GM19351 (cell line): ENCODE measurements at regions not wholly inside any gene's neighbourhood (a gene's known extent, or its start where the extent isn't known, plus 50 kb on each side); places are given as distances from the start of the nearest gene placed in this dataset.
"Not testable (repeated sequence)": the region's sequence is repeated elsewhere in the genome, so short reads cannot be mapped to it uniquely, and the experiment has no call there.

ENCODE experiments used
- ATAC-seq: cut with Tn5 transposase; IDR thresholded peaks from one replicate; pipeline ENCODE4 v1.9.1; 2021; ENCODE audit warnings: mild to moderate bottlenecking, moderate library complexity; ENCODE audit not compliant: unreplicated experiment

DNA sequence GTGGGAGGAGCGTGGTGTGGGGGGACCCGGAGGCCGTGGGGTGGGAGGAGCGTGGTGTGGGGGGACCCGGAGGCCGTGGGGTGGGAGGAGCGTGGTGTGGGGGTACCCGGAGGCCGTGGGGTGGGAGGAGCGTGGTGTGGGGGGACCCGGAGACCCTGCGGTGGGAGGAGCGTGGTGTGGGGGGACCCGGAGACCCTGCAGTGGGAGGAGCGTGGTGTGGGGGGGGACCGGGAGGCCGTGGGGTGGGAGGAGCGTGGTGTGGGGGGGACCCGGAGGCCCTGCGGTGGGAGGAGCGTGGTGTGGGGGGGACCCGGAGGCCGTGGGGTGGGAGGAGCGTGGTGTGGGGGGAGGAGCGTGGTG lies 203.5 kb downstream of the DLL1 start:
- not testable (repeated sequence) for ATAC-seq

DNA sequence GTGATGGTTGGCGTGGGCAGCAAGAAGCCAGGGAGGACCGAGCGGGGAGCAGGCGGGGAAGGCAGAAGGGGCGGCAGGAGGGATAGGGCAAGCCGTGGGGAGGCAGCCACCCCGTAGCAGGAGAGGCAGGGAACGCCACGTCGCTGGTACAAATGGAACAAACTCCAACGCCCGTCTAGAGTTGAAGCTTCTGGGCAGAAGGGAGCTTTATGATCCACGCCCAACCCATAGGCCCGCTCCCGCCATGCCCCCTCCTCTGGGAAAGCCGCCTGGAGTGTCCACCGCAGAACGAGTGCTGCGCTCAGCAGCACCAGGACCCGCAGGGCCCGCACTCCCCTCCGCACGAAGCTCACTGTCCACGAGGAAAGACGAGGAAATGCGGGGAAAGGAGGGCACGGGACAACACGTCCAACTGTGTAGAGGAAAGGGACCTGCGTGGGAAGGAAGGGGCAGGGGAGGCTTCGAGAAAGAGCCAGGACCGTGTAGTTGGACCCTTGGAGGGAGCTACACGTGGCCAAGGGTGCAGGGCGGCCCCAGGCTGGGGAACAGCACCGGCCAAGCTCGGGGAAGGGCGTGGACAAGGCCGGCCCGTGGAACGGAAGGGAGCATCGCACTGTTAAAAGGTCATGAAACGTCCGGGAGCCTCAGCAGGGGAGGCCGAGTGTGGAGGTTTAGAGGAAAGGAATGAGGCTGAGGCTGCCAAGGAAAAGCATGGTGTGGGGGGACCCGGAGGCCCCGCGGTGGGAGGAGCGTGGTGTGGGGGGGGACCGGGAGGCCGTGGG lies 204.0 kb downstream of the DLL1 start:
- no peak for ATAC-seq

DNA sequence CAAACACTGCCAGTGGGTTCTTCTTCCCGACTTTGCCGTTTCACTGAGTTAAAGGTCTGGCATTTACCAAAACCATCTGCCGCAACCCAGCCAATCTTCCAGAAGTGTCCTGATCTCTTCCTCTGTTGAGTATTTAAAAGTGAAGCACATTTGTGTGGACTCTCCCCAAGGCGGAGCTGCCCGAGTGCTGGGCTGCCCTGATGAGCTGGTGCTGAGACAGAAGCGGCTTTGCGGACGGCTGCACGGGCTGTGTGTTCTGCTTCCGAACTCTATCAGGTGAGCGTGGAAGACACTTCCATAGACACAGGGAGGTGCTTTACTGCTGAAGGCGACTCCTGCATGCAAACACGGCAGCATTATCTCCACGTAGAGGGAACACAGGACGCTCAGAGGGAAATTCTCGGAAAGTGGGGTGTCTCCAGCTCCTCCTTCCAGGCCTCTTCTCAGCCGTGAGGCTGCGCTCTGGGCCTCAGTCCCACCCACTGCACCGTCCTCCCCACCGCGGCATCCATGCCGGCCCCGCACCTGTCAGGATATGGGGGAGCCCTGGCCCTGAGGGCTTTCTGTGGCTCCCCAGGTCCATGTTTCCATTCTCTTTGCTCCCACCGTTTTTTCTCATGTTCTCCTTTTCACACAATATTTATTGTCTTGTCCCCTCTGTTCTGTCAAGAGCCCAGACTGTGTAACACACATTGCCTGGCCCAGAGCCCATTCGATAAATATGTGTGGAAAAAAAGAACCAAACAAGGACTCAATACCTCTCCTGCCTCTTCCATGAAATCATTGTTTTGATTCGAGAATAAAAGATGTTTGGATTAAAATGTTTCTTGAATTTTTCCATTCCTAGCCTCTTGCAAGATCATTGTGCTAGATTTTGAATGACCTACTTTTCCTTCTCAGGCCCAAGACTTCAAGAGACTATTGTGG lies 205.1 kb downstream of the DLL1 start:
- ATAC-seq = no peak

- no peak for ATAC-seq
Observed at GRCh38 chr6:170084166-170084730, 206.6 kb downstream of the DLL1 start.

DNA sequence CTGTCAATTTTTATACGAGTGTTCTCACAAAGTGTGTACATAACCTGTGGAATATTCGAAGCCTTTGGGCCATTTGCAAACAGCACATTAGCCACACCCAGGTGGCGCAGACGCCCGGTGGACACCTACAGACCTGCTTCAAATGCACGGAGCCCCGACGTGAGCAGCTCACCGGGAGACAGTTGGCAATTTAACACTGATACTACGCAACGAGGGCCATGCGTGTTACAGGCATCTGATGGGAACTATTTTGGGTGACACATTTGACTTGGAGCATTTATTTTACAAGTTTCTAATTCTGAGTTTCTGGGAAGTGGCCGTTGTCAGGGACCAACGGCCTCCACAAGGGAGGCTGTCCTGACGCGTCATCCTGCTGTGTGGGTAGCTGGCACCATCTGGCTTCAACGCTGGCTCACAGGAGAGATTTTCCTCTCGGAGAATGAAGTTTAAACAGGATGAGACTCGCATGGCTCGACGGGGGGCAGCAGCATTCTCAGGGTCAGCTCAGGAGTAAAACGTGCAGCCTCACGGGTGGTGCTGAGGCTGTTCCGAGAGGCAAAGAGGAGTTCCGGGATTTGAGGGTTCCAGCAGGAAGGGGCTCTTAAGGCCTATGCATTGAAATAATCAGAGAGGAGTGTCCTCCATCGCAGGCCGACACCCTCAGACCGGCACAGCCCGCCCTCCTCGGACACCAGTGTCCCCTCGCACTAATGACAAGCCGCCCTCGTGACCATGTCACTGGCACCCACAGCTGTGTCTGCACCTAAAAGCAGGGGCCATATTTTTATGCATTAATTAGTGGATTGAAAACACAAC lies 207.4 kb downstream of the DLL1 start:
- ATAC-seq = no peak

- ATAC-seq = no peak
Observed at GRCh38 chr6:170082531-170083187, 208.2 kb downstream of the DLL1 start.

DNA sequence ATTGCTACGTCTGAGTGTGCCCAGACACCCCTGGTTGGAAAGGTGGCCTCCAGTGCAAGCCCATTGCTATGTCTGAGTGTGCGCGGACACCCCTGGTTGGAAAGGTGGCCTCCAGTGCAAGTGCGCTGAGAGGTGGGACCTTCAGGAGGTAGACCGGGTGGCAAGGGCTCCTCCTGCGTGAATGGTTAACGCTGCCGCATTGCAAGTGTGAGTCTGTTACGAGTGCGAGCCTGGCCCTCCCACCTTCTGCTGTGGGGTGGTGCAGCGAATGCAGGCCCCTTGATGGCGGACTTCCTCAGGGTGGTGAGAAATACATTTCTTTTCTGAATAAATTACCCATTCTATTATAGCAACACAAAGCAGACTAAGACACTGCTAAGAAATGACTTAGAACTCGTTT lies 208.8 kb downstream of the DLL1 start:
- no peak for ATAC-seq

DNA sequence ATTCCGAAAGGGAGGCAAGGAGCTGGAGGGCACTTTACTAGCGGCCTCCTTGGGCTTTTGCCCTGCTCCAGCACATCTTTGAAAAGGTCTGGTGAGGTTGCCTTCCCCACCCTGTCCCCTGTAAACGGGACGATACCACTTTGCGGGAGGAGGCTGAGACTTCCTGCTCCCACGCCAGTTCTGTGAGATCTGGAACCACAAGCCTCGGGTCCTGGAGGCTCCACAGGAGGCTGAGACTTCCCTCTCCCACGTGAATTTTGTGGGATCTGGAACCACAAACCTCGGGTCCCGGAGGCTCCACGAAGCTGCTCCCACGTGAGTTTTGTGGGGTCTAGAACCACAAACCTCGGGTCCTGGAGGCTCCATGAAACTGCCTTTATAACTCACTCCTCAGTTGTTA lies 209.3 kb downstream of the DLL1 start:
- no peak for ATAC-seq

DNA sequence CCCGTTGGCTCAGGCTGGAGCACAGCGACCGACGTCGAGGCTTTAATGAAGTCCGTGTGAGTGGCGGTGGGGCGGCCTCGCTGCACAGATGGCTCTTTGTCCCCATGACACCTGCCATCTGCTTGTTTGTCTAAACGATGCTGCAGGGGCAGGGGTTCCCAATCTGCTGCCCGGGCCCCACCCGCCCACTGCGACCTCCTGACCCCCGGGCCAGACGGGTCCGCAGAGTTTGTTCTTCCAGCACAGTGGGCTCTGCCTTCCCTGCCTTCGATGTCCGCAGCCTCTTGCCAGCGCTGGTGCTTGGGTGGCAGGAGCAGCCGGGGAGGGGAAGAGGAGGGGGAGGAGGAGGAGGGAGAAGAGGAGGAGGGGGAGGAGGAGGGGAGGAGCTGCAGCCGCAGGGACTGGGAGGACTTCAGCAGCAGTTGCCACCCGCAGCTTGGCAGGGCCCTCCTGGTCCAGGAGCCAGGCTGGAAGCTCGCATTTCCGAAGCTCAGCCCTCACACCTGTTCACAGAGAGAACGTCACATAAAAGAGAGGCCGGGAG lies 210.0 kb downstream of the DLL1 start:
- no peak for ATAC-seq

DNA sequence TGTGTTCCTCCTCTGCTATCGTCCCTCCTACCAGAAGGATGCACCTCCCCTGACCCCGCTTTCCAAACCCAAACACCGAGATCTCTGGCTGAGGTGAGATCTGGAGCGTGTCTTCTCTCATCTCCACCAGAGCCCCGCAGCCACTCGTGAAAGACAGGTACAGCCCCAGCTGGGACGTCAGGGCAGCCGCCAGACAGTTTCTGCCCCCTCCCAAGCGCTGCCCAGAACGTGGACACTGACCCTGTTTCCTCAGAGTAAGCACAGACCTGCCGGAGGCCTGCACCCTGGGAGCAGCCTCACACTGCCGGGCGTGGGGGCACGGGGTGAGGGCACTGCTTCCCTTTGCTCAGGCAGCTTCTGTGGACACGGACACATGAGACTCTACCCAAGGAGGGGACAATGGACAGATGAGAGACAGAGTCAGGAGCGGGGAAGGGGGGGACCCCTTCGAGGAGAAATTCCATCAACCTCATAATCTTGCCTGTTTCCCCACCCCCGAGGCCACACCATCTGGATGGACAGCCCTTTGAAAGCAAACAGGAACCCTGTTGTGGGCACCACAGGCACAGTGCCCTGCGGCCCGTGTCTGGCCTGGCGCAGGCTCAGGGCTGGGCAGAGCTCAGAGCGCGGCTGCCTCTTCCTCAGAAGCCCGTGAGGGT lies 210.6 kb downstream of the DLL1 start:
- ATAC-seq = no peak

GRCh38 chr6:170076466-170077165 lies 214.3 kb downstream of the DLL1 start:
- no peak for ATAC-seq

DNA sequence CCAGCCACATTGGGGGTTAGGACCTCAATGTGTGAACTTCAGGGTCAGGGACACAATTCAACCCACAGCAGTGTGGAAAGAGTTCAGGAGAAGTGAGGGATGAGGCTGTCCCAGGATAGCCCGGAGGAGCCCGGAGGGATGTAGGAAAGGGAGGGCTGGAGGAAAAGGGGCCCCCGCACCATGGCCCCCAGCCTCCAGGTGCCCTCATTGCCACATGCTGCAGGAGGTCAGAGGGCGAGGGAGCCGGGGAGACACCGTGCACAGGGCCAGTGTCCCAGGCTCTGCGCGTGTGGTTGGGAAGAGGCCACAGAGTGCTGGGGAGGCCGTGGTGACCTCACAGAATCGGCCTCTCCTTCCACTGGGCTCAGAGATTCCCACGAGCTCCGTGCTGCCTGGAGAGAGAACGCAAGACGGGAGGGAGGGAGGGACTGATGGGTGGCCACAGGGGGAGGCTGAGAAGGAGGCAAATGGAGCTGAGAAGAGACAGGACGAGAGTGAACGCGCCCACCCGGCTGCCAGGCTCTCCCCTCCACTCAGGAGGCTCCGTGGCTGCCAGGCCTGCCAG lies 215.1 kb downstream of the DLL1 start:
- no peak for ATAC-seq

DNA sequence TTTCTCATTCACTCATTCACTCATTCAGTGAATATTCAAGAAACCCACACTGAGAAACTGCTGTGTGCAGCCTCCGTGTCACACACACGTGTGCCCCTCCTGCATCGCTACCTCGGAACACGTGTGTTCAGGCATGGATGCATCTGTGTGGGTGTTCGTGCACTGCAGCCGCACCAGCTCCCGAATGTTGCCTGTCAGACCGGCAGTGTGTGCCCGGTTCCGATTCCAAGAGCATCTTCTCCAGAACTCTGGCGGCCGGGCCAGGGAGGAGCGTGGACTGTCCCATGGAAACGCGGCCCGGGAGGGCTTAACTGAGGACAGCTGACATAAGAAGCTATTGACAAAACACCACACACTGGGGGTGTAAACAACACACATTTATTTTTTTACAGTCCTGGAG lies 216.0 kb downstream of the DLL1 start:
- no peak for ATAC-seq

DNA sequence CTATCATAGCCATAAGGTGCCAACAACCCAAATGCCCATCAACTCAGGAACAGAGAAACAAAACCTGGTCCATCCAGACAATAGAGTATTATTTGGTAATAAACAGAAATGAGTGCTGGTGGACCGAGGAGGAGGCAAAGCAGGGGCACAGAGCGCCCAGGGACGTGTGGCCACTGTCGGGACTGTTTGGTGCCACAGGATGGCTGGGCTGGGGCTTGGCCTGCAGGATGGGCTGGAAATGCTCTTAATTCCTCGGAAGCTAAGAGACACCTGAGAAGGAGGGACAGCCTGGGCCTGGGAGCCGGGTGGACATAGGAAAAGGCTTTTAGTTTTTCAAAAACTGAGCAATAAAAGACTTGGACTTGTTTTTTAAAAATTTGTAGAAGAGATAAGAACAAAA lies 216.4 kb downstream of the DLL1 start:
- no peak for ATAC-seq

DNA sequence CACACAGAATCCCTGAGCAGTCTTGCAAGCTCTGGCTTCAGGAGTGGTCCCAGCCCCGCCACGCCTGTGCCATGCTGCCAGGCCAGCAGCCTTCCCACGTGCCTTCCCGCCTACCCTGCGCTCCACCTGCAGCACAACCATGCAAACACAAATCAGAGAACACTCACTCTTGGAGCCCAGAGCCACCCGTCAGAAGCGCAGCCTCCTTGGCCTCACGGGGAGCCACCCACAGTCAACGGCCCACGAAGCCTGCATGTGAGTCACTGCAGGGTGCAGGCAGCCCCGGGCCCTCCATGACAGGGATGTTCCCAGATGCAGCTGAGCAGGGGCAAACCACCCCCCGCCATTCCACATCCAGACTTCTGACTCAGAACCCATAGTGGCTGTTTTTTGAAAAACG lies 217.0 kb downstream of the DLL1 start:
- ATAC-seq = no peak

- ATAC-seq = no peak
Observed at GRCh38 chr6:170072246-170072645, 218.6 kb downstream of the DLL1 start.

DNA sequence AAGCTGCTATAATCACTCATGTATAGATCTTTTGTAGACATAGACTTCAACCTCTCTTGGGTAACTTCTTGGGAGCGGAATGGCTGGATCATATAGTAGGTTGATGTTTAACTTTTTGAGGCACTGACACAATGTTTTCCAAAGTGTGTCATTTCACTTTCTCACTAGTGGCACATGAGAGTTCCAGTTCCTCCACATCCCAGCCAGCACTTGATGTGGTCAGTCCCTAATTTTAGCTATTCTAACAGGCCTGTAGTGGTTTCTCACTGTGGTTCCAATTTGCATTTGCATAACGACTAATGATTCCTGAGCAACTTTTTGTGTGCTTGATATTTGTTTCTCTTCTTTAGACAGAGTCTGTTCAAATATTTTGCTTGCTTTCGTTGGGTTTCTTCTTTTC lies 221.3 kb downstream of the DLL1 start:
- peak; percentile 71 for ATAC-seq

DNA sequence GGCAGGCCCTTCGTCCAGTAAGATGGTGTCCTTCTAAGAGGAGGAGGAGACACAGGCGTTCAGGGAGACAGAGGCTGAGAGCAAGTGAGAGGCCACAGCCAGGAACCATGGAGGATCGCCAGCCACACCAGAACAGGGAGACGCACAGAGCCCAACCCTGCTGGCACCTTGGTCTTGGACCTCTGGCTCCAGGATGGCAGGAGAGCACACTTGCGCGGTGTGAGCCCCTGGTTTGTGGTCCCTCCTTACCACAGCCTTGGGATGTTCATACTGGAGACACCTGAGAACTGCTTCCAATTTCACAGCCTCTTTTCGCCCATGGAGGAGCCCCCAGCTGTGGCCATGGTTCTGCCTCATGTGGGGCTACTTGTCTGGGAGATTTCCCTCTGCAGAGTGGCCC lies 222.4 kb downstream of the DLL1 start:
- no peak for ATAC-seq

GRCh38 chr6:170067923-170068360 lies 222.9 kb downstream of the DLL1 start:
- no peak for ATAC-seq
